Medulla oblongata (tissue), 1 donor: ENCODE measurements at regions not wholly inside any gene's neighbourhood (a gene's known extent, or its start where the extent isn't known, plus 50 kb on each side); places are given as distances from the start of the nearest gene placed in this dataset.
A peak's percentile ranks its signal among the peaks of the same experiment; 100 is the strongest.

Source experiments
- DNase-seq: peaks from one replicate; pipeline ENCODE4 v3.0.0-alpha.2; 2015; ENCODE audit errors: extremely low spot score

GRCh38 chr10:29857843-29858701 is 201.3 kb downstream of the JCAD start:
- DNase-seq, result peak; percentile 32

GRCh38 chr10:29856295-29856694 is 203.1 kb downstream of the JCAD start:
- DNase-seq, result no peak

GRCh38 chr10:29853913-29854312 is 205.5 kb downstream of the JCAD start:
- no peak for DNase-seq

GRCh38 chr10:29851241-29851640 is 208.1 kb downstream of the JCAD start:
- no peak for DNase-seq

GRCh38 chr10:29850371-29850770 is 209.0 kb downstream of the JCAD start:
- DNase-seq, result no peak

- no peak for DNase-seq
These were observed 209.5 kb downstream of the JCAD start for GRCh38 chr10:29849886-29850285.

- no peak for DNase-seq
These were observed 210.1 kb downstream of the JCAD start for GRCh38 chr10:29849126-29849833.

GRCh38 chr10:29846881-29847280 is 212.1 kb upstream of the SVIL start:
- no peak for DNase-seq

GRCh38 chr10:29845166-29845565 is 210.4 kb upstream of the SVIL start:
- no peak for DNase-seq

GRCh38 chr10:29843143-29843542 is 208.4 kb upstream of the SVIL start:
- DNase-seq, result no peak

GRCh38 chr10:29841724-29842649 is 207.2 kb upstream of the SVIL start:
- no peak for DNase-seq

GRCh38 chr10:29840516-29841276 is 205.9 kb upstream of the SVIL start:
- no peak for DNase-seq

- no peak for DNase-seq
These were observed 205.2 kb upstream of the SVIL start for GRCh38 chr10:29839826-29840515.

- DNase-seq, result no peak
These were observed 203.8 kb upstream of the SVIL start for GRCh38 chr10:29838539-29838938.

GRCh38 chr10:29837586-29837985 is 202.8 kb upstream of the SVIL start:
- no peak for DNase-seq

- DNase-seq, result no peak
These were observed 201.6 kb upstream of the SVIL start for GRCh38 chr10:29836396-29836795.

GRCh38 chr10:29835055-29835454 is 200.3 kb upstream of the SVIL start:
- no peak for DNase-seq

GRCh38 chr10:29830531-29831512 is 196.1 kb upstream of the SVIL start:
- DNase-seq, result no peak

- no peak for DNase-seq
These were observed 195.0 kb upstream of the SVIL start for GRCh38 chr10:29829776-29830175.
